Stimulated activated CD8-positive, alpha-beta memory T cell treated with anti-CD3 and anti-CD28 coated beads, Interleukin-15, amount 100 ng/mL, for 48 hours (primary cell): ENCODE measurements at regions not wholly inside any gene's neighbourhood (a gene's known extent, or its start where the extent isn't known, plus 50 kb on each side); places are given as distances from the start of the nearest gene placed in this dataset.

ENCODE experiments used
- DNase-seq, 2 donors: peaks; one replicate each; pipeline ENCODE4 v3.0.0-alpha.2; 2020; ENCODE audit warnings: low read depth in 2 of 2

GRCh38 chr1:37085393-37085792 is 51.1 kb upstream of the GRIK3 start:
- DNase-seq: no peak

DNA sequence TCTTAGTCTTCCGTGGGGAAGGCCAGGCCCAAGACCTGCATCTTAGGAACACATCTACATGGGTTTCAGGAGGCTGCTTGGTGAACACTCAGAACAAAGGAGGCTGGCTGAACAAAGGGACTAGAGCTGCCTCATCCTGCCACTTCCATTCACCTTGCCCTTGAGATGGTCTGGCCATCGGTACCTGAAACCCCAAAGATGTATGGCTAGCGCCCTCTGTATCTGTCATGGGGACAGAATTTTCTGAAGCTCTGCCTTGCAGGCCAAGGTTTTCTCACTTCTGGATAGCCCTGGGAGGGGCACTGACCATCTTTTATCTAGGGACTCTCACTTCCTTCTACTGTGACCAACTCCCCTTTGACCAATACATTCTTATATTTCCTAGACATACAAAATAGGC is 55.4 kb upstream of the GRIK3 start:
- DNase-seq: no peak

DNA sequence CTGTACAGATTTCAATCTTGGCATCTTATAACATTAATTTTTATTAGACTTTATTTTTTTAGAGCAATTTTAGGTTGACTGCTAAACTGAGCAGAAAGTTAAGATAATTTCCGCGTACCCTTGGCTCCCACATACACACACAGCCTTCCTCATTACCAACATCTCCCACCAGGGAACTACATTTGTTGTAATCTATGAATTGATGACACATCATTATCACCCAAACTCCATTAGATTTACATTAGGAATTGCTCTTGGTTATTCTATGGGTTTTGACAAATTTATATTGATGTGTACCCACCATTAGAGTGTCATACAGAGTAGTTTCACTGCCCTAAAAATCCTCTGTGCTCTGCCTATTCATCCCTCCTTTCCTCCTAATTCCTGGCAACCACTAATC is 56.4 kb upstream of the GRIK3 start:
- DNase-seq: no peak

GRCh38 chr1:37092937-37093336 is 58.6 kb upstream of the GRIK3 start:
- DNase-seq: no peak

DNA sequence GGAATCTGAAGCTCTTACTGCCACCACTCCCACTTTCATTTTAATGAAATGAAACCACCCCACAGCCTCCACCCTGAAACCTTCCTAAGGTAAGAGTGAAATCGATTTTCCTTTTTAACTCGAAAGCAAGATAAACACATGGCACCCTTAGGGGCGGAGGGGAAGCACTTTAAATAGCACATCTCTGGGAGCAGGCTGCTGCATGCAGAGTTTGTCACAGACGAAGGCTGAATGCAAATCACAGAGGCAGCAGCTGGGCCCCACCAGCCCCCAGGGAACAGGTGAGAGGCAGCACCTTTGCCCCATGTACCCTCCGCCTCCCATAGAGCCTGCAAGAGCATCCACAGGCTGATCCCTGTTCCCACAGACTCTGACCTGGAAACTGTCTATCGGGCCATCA is 60.0 kb upstream of the GRIK3 start:
- no peak for DNase-seq

GRCh38 chr1:37096523-37096922 is 62.2 kb upstream of the GRIK3 start:
- DNase-seq: no peak

DNA sequence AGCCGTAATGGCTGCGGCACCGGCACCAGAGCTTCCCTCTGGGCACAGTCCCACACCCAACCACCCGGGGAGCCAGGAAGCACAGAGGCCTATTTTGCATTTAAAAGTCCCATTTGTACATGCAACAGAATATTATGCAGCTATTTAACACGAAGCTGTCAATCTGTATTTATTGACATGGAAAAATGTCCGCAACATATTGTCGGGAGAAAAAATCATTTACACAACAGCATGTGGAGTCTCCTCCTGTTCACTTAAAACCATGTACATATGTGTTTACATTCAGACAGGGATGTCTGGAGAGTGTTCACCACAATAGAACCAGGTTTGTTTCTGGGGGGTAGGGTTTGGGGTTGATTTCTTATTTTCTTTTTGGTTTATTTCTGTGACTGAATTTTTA is 63.4 kb upstream of the GRIK3 start:
- no peak for DNase-seq

GRCh38 chr1:37098237-37098636 is 63.9 kb upstream of the GRIK3 start:
- no peak for DNase-seq

DNA sequence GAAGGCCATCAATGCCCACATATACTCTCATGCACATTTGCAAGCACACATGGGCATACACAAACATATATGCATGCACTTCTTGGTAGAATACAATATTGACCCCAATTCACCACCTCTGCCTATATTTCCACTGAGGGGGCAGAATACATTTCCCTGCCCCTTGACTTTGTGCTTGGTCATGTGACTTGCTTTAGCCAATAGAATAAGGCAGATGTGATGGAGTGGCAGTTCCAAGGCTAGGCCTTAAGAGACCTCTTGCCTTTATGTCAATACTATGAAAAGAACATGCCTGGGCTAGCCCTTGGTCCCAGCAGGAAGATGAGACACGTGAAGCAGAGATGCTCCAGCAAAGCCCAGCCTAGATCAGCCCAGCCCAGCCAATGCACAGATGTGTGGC is 66.0 kb upstream of the GRIK3 start:
- no peak for DNase-seq

- DNase-seq: no peak
Observed at GRCh38 chr1:37102656-37103382, 68.5 kb upstream of the GRIK3 start.

GRCh38 chr1:37105911-37106310 is 71.6 kb upstream of the GRIK3 start:
- no peak for DNase-seq

DNA sequence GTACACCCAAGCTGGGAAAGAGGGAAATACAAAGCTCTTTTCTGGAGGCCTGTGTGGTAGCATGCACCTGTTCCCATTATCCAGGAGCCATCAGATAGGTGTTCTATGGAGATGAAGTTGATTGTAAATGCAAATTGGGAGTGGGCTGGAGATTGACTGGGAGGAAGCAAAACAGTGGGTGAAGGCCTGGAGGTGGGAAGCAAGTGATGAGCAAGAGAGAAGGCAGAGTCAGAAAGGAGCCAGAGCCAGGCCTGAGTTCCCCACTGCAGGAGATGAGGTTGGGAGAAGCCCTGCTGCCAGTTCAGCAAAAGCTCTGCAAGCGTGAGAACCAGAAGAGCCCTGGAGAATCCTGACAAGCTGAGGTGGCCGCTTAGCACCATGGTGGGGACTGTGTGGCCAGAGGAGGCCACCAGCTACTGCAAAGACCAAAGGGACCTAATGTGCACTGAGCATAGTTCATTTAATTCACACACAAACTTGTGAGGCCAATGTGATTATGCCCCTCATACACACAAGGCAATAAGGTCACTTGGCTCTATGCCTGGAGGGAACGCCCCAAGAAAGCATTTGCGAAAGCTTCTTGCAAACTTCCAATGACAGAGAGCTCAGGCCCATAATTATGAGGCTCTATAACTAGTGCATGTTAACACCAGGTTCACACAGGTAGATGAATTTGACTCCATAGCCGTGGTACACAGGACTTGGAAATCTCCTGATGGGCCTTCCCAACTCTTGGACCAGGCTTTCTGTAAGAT is 73.0 kb upstream of the GRIK3 start:
- no peak for DNase-seq

- DNase-seq: no peak
Observed at GRCh38 chr1:37108596-37109188, 74.4 kb upstream of the GRIK3 start.

GRCh38 chr1:37112430-37112829 is 78.1 kb upstream of the GRIK3 start:
- DNase-seq: no peak

GRCh38 chr1:37113285-37113997 is 79.1 kb upstream of the GRIK3 start:
- DNase-seq: no peak

DNA sequence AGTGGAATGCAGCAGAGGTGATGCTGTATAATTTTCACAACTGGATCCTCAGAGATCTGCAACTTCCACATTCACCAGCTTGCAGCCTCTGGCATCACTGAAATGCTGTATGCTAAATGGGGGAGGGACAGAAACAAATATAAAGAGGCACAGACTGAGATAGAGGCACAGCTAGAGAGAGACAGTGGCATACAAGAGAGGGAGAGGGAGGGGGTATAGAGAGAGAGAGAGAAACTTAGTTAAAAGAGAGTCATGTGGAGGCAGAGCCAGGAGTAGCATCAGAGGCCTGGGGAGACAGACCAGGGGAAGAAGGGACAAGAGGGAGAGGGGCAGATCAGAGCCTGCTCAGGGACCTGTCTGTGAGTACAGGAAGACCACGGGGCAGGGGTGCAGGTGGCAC is 84.5 kb upstream of the GRIK3 start:
- no peak for DNase-seq

- DNase-seq: no peak
Observed at GRCh38 chr1:37120279-37120678, 86.0 kb upstream of the GRIK3 start.

DNA sequence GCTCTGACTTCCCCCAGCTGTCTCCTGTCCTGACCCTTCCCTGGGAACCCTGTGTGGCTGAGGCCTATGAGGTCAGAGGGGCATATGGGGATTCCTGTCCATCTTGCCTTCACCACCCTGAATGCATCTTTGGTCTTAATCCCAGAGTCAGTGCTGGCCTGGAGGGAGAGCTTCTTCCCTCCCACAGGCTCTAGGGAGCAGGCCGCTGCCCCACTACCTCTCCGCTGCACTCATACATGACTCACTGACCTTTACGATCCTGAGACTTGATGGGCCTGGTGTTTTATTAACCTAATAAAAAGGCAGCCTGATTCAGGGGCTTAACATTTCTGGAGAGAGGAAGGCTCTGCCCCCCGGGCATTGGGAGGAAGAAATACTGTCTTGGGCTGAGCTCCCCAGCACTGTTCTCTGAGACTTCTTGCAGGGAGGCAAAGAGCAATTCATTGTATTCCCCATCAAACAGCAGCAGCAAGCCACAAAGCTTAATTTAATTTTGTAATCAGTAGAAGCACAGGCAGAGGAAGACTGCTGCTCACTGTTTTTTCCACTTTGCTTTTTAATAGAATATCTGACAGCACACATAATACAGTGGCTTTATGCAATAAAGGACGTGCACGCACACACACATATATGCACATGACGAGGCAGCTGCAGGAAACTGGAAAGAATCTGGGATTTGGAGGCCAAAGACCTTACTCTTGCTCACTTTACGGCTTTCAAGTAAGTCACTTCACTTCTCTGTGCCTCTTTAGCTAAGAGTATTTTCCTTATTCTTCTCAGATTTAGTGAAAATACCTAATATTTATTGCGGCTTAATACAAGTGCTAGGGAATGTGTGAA is 89.2 kb upstream of the GRIK3 start:
- DNase-seq: no peak

DNA sequence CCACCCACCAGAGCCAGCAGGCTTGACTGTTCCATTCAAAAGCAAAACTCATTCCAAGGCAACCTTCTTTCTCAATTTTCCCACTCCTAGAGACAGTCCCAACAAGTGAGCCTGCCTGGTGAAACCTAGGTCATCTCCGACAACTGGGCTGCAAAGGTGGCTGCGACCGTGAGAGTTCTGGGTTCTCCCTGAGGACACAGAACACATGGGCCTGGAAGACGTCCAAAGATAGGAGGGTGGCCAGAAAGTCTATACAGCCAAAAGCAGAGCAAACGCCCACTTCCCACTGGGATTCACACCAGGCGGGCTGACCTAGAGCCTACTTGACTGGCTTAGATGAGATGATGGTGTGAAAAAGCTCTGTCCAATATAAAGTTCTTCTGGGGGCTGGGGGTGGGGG is 90.2 kb upstream of the GRIK3 start:
- DNase-seq: no peak

DNA sequence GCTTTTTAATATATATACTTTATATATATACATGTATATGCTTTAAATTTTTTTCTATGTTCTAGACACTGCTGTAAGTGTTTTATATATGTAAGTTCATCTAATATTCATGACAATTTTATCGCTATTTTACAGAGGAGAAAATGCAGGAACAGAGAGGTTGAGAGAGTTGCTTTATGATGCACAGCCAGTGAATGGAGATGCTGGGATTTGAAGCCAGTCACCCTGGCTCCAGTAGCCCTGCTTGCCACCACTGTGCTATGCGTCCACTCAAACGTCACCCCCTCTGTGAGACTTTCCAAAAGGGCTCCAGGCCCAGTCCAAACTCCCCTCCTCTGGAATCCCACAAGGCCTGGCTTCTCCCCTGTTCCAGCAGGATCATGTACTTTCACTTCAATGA is 91.0 kb upstream of the GRIK3 start:
- no peak for DNase-seq

GRCh38 chr1:37127254-37127748 is 93.0 kb upstream of the GRIK3 start:
- no peak for DNase-seq
